Liver (tissue), 2 donors: ENCODE measurements at regions not wholly inside any gene's neighbourhood (a gene's known extent, or its start where the extent isn't known, plus 50 kb on each side); places are given as distances from the start of the nearest gene placed in this dataset.

Experiments used
- CTCF ChIP-seq: fragments of 150-350 bp; IDR thresholded peaks from 2 replicates; pipeline ENCODE4 v1.5.1; 2017; ENCODE audit warnings: improper control_type of control experiment, low read depth, low read length; ENCODE audit not compliant: missing input control
- YY1 ChIP-seq: IDR thresholded peaks from 2 replicates; pipeline ENCODE4 v1.6.1; 2016; ENCODE audit warnings: antibody characterized with exemption, mild to moderate bottlenecking
- donor health status: healthy.

- TF ChIP-seq CTCF (no peak), YY1 (no peak)
Measured at GRCh38 chr1:83090195-83090594, 908.7 kb downstream of the TTLL7 start.
